HG03103 (cell line): ENCODE measurements at regions not wholly inside any gene's neighbourhood (a gene's known extent, or its start where the extent isn't known, plus 50 kb on each side); places are given as distances from the start of the nearest gene placed in this dataset.

Source experiments
- ATAC-seq: cut with Tn5 transposase; IDR thresholded peaks from one replicate; pipeline ENCODE4 v1.9.1; 2021; ENCODE audit warnings: low read depth; ENCODE audit not compliant: unreplicated experiment

GRCh38 chr13:34294483-34295129 lies 476.7 kb downstream of the RFC3 start:
- no peak for ATAC-seq

- ATAC-seq = no peak
Measured at GRCh38 chr13:34300559-34300958, 482.6 kb downstream of the RFC3 start.

GRCh38 chr13:34302596-34302995 lies 484.6 kb downstream of the RFC3 start:
- ATAC-seq = no peak

- no peak for ATAC-seq
Measured at GRCh38 chr13:34303346-34303745, 485.4 kb downstream of the RFC3 start.

GRCh38 chr13:34307607-34308006 lies 489.7 kb downstream of the RFC3 start:
- ATAC-seq = no peak

- no peak for ATAC-seq
Measured at GRCh38 chr13:34308725-34309124, 490.8 kb downstream of the RFC3 start.

- no peak for ATAC-seq
Measured at GRCh38 chr13:34310539-34310938, 492.6 kb downstream of the RFC3 start.

GRCh38 chr13:34311251-34311650 lies 493.3 kb downstream of the RFC3 start:
- ATAC-seq = no peak

GRCh38 chr13:34312578-34312977 lies 494.6 kb downstream of the RFC3 start:
- ATAC-seq = no peak

- no peak for ATAC-seq
Measured at GRCh38 chr13:34320084-34320483, 502.1 kb downstream of the RFC3 start.

- no peak for ATAC-seq
Measured at GRCh38 chr13:34322014-34322742, 504.2 kb downstream of the RFC3 start.

- no peak for ATAC-seq
Measured at GRCh38 chr13:34322743-34323074, 504.8 kb downstream of the RFC3 start.

GRCh38 chr13:34335014-34336007 lies 517.4 kb downstream of the RFC3 start:
- ATAC-seq = no peak

- no peak for ATAC-seq
Measured at GRCh38 chr13:34338102-34338501, 520.2 kb downstream of the RFC3 start.

GRCh38 chr13:34340534-34340933 lies 522.6 kb downstream of the RFC3 start:
- no peak for ATAC-seq

GRCh38 chr13:34343413-34343940 lies 525.5 kb downstream of the RFC3 start:
- ATAC-seq = no peak

- no peak for ATAC-seq
Measured at GRCh38 chr13:34344816-34345215, 526.9 kb downstream of the RFC3 start.

- ATAC-seq = no peak
Measured at GRCh38 chr13:34345258-34345965, 527.5 kb downstream of the RFC3 start.

GRCh38 chr13:34346626-34347025 lies 528.7 kb downstream of the RFC3 start:
- ATAC-seq = no peak

- no peak for ATAC-seq
Measured at GRCh38 chr13:34347784-34348573, 530.0 kb downstream of the RFC3 start.
